GM21825 (cell line): ENCODE measurements at regions not wholly inside any gene's neighbourhood (a gene's known extent, or its start where the extent isn't known, plus 50 kb on each side); places are given as distances from the start of the nearest gene placed in this dataset.

Experiments used
- ATAC-seq: cut with Tn5 transposase; IDR thresholded peaks from one replicate; pipeline ENCODE4 v1.9.1; 2021; ENCODE audit warnings: mild to moderate bottlenecking, moderate library complexity; ENCODE audit not compliant: unreplicated experiment

DNA sequence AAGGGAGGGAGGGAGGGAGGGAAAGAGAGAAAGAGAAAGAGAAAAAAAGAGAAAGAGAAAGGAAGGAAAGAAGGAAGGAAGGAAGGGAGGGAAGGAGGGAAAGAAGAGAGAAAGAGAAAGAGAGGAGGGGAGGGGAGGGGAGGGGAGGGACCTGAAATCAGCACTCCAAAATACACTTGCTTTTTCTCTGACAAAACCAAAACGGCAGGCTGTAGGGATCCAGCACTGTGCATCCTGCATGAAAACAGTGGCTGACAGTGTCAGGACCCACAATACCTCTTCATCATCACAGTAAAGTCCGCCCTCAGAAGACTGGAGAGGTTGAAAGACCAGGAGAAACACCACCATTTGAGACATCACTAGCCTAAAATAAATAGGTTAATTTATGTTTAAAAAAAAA, 156.0 kb upstream of the SOD1 start:
- ATAC-seq: no peak

DNA sequence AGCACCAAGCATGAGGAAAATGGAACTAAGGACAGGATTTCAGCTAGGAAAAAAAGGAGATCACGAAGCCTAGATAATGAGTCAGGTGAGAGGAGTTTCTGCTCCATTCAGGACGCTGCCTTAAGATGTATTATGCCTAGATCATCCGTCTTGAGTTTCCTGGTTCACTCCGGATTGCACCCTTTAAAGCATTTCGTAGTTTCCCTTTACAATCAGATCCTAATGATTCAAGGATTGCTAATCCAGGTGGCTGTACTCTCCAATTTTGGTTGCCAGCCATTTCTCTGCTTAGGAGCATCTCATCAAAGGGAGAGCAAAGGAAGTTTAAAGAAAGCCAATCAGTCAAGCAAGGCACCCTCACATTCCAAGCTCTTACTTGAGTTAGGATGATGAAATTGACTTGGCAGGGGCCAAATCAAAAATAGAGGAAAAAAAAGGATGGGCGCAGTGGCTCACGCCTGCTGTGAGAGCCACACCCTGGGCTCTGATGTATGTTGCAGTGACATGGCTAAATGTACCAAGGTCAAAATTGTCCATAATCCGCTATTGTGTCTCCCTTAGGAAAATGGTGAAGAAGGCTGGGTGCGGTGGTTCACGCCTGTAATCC, 156.9 kb upstream of the SOD1 start:
- no peak for ATAC-seq

DNA sequence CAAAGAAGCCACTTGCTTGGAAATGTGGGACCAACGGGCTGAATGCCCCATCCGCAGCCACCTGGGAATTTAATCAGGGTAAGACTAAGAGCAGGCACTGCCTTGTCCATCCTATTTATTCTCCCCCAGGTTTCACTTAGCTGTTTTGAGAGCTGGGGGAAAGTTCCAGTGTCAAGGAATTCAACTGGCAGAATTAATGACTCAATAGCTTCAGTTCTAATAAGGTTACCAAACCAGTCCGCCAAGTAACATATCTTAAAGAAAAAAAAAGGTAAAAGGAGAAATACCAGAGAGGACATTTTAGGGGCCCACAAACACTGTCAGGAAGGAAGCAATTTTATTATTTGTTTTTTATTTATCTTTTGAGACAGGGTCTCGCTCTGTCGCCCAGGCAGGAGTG, 157.6 kb upstream of the SOD1 start:
- ATAC-seq: no peak

DNA sequence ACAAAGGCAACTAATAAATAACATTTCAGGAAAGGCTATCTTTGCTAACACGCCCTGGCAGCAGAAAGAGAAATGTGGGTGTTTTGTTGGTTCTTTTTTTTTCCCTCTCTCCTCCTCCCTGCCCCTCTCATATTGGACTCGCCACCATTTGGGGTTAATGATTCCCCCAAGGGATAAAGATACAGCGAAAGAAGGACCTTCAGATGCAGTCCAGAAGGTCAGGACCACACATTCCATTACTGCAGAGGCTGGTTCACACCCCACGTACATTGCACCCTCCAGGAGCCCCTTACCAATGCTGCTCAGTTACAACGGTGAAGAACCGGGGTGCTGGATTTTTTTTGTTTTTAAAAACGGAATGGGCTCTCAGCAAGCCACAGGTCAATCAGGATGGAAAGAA, 156.9 kb upstream of the TIAM1 start:
- ATAC-seq: no peak

DNA sequence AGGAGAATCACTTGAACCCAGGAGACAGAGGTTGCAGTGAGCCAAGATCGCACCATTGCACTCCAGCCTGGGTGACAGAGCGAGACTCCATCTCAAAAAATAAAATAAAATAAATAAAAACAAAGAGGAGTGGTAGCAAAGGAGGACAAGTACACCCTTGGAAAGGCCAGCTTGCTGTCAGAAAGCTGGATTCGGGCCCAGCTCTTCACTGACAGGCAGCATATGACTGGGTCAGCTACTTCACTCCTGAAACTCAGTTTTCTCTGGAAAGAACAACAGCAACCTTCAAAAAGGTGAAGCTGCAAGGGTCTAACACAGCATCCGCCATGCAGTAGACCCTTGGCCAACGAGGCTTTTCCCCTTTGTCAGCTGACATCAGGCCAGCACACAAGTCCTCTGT, 156.0 kb upstream of the TIAM1 start:
- no peak for ATAC-seq

DNA sequence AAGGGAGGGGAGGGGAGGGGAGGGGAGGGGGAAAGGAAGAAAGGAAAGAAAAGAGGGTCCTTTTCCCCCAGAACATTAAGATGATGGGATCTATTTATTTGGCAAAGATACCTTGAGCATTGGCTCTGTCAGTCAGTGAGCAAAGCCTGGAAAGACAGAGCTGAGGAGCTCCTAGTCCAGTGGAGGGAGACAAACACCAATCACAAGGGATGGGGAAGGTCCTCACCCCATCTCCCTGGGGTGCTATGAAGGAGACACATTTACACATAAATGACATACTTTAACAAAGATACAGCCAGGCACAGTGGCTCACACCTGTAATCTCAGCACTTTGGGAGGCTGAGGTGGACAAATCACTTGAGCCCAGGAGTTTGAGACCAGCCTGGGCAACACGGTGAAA, 154.9 kb upstream of the TIAM1 start:
- ATAC-seq: no peak

DNA sequence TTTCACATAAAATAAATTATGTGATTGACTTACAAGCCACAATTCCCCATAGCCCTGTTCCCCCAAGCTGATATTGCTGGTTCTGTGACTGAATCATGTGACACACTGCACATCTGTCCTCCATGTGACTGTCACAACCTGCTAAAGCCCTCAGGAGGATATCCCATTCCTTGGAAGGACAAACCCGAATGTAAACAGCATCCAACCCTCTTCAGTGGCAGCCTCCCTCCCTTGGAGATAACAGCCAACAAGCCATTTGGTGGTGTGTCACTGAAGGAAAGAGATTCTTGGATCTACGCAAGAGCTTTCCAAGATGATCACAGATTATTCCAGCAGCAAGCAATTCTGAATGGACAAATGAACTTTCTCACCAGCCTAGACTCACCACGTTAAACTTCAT, 153.9 kb upstream of the TIAM1 start:
- ATAC-seq: no peak

DNA sequence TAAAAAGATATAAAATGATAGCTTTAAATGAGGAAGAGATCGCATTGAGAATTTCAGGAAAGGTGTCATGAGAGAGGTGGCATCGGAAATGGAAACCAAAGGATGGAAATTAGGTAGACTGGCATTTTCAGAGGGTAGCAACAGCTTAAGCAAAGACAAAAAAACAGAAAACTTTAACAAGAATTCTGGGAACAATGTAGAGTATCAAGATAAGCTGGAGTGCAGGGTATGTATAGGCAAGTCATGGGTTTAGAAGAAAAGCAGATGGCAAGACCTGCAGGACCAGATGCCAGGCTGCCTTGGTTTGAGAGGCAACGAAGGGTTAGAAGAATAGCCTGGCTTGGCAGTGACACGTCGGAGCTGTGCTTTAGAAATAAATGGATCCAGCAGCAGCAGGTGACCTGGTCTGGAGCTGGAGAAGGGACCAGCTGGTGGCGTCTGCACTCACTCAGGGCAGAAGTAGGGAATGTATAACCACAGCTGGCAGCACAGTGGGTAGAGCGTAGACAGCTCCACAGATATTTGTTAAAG, 149.4 kb upstream of the TIAM1 start:
- no peak for ATAC-seq

DNA sequence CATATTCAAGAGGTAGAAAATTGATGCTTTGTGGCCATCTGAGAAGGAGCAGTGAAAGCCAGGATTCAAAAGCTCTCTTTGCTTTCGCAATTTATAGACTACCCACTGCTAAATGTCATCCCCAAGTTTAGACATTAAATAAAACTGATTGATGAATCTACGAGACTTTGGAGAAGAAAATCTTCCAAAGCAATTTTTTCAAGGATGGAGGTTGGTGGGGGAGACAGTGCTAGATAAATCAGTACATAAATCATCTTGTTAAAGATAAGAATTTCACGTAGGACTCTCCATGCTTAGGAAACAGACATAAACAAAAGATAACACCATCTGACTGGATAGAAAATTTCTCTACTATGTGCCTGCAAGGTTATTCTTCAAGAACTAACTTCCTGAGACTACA, 147.6 kb upstream of the TIAM1 start:
- ATAC-seq: no peak

DNA sequence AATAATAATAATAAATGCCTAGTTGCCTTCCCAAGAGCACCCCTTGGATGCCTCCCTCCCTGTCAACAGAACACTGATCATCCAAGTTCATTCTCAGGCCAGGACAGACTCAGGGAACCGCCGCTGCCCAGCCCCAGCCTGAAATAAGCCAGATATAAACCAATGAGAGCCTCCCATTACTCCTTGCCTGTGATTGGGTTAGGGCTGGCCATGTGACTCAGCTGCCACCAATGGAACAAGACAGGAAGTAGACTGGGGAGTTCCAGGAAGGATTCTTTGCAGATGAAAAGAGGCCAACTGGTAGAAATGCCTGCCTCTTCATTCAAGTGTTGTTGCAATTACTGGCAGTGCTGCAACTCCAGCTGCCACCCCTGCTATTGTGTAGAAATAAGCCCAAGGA, 146.4 kb upstream of the TIAM1 start:
- ATAC-seq: no peak

DNA sequence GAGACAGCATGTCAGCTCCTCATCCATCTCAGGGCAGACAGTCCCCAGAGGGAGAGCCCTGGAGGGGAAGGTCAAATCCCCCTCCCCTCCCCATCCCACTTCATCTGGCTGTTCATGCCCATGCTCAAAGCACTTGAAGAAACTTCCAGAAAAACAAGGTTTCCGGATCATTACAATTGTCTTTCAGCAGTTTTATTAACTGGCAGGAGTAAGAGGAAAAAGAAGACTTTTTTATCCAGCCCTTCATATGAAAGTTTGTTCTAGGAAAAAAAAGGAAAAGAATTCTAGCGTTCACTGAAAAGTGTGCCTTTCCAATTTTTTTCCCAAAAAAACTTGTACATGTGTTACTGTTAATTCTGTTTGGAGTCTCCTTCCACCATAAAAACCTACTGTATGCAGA, 145.7 kb upstream of the TIAM1 start:
- ATAC-seq: no peak

DNA sequence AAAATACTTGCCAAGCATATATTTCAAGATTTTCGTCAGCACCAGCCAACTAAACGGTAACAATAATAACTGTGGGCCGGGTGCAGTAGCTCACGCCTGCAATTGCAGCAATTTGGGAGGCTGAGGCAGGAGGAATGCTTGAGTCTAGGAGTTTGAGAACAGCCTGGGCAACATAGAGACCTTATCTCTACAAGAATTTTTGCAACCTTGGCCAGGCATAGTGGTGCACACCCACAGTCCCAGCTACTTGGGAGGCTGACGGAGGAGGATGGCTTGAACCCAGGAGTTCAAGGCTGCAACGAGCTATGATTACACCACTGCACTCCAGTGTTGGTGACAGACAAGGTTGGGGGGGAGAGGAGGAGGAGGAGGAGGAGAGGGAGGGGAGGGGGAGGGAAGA, 145.0 kb upstream of the TIAM1 start:
- ATAC-seq: no peak

DNA sequence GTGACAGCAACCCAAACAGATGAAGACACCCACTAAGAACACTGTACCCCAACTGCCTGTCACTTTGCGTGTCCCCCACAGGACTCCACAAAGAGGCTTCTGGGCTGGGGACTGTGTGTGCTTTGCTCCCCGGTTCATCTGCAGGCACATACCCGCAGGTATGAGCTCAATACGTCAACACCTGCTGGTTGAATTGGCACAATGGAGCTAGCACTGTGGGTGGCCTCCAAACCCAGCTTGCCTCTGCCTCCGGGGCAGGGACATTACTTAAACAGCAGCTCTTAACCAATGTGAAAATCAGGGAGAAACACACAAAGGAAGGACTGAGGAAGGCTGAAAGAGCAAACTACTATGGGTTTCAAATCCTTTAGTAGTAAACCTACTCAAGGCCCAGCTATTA, 140.2 kb upstream of the TIAM1 start:
- no peak for ATAC-seq

DNA sequence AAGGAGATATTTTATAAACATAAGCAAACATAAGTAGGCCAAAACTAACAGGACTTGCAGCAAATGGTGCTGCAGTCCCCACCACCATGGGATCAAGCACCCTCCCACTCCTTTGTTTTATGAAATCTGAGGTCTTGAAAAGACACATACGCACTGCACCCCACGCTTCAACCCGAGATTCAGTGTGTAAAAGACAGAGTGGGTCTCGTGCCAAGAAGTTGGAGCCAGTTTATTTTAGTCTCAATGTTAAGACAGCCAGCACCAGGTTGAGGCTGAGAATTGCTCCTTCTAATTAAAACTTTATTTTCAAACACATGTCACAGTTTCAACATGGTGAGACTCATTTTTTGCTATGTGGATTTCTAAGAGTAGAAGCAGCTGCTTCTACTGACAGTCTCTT, 139.1 kb upstream of the TIAM1 start:
- ATAC-seq: no peak

DNA sequence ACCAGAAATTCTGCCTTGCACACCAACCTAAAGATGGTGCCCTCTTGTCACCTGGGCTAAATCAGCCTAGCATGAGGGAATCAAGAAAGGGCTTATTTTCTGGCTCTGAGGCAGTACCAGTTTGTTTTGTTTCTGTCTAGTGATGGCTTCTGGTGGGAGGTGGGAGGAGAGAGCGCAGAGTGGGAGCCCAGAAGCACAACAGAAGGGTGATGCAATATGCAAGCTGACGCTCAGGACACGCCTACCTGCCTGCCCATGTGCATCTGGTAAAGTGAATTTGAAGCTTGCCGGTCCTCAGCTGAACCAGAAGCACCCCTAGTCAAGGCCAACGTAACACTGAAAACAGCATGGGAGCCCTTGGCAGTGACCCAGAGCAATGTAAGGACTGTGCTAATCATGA, 138.4 kb upstream of the TIAM1 start:
- no peak for ATAC-seq

DNA sequence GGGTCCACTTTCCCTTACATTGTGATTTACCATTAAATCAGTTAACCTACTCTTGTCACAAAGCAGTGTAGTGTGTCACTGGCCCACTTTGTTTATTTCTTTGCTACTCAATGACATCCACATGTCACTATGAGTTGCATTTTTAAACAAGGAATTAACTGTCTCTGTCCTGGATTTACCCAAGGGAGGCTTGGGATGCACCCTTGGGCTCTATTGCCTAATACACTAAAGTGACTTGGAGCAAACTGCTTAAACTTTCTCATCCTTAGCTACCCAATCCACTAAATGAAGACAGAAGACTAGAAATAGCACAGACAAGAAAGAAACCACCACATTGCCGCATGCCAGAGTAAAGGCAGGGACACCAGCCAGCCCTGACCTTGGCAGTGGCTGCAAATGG, 136.2 kb upstream of the TIAM1 start:
- no peak for ATAC-seq

DNA sequence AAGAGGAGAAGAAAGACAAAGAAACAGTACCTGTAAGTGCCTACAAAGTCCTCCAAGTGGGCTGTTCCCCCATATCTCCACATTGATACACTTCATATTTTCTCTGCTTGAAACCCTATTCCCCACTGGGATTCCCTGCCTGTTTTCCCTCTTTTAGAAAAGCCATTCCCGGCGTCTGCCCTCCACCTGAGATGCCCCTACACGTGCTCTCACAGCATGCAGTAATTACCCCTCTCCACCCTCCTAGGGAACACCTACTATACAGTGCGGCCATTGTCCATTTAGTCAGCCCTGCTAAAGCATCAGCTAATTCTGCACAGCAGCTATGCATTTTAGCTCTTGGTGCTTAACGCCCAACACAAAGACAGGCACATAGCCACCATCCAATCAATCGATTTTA, 135.7 kb upstream of the TIAM1 start:
- no peak for ATAC-seq

DNA sequence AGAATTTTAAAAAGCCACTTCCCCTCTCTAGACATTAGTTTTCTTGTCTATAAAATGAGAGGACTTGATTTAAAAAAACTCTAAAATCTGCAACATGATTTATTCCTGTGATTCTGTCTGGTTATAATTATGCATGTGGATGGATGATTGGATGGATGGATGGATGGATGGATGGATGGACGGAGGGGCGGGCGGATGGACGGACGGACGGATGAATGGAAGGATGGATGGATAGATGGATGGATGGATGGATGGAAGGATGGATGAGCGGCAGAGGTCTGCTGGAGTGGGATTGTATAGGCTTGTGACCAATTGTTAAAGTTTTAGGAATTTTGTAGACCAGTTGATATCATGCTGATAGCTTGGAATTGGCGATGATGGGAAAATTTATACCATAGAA, 135.2 kb upstream of the TIAM1 start:
- no peak for ATAC-seq

DNA sequence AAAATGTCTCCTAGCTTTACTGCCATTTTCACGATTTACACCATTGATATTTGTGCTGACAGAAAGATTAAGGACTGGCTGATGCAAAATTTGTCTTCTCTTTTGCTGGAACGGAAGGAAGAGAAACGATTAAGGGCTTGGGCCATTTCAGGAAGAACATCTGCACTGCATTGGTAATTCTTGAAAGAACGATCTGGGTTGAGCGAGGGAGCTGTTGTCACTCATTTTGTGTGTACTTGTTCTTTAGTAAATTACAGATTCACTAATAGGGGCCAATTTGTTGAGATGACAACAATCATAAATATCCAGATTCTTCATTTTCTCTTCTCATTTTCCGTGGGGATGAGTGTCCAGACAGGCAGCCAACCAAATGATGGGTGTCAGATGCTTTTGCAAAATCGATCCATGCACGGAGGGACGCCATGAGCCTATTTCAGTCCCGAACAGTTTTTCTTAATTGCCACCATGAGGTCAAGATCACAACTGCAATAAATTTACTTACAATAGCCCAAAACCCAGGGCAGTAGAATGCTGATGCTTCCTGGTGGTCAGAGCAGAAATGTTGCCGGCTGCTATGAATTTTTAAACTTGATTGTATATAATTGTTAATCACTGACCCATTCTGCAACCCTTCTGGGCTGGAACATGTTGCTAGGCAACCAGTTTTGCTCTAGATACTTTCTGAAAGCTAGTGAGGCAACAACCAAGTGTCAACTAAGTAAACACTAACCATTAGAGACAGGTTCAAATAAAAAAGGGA, 132.4 kb upstream of the TIAM1 start:
- no peak for ATAC-seq

DNA sequence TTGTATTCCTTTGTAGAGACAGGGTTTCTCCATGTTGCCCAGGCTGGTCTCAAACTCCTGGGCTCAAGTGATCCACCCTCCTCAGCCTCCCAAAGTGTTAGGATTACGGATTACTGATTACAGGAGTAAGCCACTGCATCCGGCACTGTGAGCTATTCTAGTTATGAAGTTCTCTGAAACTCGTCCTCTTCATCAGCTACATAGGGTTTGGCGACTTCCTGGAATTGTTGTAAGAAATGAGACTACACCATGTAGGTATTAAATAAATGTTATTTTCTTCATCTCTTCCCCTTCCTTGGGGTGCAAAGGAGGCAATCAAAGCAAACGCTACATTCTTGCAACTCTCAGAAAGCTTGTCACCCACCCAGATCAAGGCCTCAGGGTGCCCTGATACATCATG, 131.2 kb upstream of the TIAM1 start:
- no peak for ATAC-seq

DNA sequence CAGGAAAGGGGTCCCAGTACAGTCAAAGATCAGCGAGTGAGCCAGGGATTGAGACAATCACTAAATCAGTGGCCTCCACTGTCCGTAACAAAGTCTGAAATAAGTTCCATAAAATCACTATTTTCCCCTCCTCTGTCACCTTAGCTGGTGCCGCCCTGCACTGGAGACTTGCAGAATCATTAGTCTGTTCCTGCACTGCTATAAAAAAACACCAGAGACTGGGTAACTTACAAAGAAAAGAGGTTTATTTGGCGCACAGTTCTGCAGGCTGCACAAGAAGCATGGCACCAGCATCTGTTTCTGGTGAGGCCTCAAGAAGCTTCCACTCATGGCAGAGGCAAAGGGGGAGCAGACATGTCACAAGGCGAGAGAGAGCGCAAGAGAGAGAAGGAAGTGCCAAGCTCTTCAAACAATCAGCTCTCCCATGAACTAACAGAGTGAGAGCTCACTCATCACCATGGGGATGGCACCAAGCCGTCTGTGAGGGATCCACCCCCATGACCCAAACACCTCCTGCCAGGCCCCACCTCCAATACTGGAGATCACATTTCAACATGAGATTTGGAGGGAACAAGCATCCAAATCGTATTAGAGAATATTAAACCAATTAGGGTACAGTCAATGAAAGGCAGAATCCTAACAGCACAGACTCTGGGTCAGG, 129.8 kb upstream of the TIAM1 start:
- ATAC-seq: no peak

DNA sequence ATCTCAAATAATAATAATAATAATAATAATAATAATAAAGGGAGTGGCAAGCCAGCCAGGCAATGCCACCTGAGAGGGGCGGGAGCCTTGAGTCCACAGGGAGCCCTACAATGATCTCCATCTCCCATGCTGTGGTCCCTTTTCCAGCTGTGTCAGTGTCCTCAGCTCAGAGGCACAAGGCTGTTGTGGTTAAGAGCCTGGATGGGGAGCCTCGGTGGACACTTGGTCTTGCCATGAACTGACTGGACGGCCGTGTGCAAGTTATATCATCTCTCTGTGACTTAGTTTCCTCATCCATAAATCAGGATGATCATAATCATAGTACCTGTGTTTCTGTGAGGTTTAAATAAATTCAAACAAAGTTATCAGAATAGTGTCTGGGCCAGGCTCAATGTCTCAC, 127.8 kb upstream of the TIAM1 start:
- no peak for ATAC-seq
